ENCODE measurements at regions not wholly inside any gene's neighbourhood (a gene's known extent, or its start where the extent isn't known, plus 50 kb on each side); places are given as distances from the start of the nearest gene placed in this dataset.
"Not testable (repeated sequence)": the region's sequence is repeated elsewhere in the genome, so short reads cannot be mapped to it uniquely, and the experiment has no call there.

DNA sequence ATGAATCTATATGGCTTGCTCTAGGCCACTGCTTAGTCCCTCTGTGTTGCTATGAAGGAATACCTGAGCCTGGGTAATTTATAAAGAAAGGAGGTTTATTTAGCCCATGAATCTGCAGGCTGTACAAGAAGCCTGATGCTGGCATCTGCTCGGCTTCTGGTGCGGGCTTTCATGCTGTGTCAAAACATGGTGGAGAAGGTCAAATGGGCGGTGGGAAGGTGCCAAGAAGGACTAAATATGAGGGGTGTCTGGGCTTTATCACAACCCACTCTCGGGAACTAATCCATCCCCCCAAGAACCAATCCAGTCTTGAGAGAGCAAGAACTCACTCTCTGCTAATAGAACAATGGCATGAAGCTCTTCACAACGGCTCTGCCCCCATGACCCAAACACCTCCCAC is 481.6 kb downstream of the EIPR1 start:
- no peak for DNase-seq (ENCODE audit: low spot score)

DNA sequence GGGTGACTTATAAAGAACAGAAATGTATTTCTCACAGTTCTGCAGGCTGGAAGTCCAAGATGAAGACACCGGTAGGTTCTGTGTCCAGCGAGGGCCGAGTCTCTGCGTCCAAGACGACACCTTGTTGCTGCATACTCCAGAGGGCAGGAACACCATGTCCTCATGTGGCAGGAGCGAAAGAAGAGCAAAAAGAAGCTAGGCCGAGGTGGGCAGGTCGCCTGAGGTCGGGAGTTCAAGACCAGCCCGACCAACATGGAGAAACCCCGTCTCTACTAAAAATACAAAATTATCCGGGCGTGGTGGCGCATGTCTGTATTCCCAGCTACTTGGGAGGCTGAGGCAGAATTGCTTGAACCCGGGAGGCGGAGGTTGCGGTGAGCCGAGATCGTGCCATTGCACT is 483.6 kb downstream of the EIPR1 start:
- not testable (repeated sequence) for DNase-seq (ENCODE audit: low spot score)

DNA sequence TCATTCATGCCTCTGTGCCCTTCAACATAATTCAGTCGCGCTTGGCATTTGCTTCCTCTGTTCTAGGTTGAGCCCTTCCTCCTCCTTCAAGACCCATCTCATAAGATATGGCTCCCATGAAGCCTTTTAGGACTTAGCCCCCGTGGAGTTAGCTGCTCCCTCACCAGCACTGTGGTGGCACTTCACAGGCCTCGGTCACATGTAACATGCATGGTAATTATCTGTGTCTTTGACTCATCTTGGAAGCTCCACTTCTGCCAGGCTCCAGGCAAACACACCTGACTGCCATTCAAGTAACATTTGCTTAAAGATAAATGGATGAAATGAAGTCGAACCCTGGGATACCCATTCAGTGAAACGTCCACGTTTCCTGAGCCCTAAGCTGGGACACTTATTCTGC is 484.7 kb downstream of the EIPR1 start:
- no peak for DNase-seq (ENCODE audit: low spot score)

DNA sequence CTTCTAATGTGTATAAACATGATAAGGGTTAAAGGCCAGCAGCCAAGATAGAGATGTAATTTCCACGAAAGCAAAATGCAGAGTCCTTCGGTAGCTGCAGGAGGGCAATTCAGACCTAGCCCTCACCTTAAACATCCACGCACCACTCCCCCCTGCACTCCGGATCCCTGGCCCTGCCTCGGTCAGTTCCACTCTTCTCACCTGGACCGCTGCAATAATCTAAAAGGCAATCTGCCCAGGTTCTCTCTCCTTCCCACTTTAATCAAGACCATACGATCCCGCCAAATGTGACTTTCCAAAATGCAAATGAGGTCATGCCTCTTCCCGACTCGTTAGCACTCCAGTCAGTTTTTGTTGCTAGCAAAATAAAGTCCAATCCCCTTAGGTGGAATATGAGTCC is 485.2 kb downstream of the EIPR1 start:
- DNase-seq (ENCODE audit: low spot score) = no peak

DNA sequence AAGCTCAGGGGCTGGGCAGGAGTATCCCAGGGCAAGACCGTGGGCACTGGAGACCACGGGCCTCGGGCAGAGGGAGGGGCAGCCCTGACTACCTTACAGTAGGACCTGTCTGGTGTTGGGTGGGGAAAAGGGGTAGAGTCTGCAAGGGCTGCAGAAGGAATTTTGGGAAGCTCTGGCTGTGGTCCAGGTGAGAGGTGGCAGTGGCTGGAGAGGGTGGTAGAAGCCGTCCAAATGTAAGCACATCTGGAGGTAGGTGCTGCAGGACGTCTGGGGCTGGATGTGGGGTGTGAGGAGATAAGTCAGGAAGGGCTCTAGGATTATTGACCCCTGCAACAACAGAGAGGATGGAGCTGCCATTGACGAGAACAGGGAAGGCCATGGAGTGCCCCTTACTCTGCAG is 486.7 kb downstream of the EIPR1 start:
- no peak for DNase-seq (ENCODE audit: low spot score)

DNA sequence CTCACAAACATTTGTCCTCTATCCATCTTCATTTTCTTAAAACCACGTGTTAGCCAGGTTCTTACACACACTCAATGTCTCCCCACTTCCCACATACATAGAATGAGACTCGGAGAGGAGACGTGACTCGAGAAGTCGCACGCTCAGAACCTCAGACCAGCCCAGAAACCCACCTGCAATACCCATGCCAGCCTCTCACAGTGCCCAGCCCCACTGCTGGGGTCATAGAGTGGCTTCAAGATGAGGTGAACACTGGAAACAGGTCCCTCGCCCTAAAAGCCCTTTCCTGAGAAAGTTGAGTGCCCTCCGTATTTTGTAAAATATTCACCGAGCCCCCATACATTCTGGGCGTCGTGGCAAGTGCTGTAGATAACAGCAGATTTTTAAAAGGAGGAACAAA is 487.4 kb downstream of the EIPR1 start:
- no peak for DNase-seq (ENCODE audit: low spot score)

DNA sequence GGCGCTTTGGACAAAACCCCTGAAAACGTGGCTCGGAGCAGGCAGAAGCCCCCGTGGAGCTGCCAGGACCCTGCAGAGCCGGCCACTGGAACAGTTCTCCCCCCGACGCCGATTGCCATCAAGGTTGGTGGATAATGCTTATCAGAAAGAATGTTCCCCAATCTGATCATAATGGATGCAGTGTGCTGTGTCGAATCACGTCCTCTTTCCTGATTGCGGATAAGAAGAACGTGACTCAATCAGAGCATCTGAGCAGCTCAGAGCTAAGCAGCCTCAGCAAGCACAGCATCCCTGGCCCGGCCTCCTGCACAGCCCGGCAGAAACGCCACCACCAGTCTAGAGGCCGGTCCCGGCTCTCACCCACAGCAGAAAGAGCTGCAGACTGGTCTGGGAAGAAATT is 488.0 kb downstream of the EIPR1 start:
- DNase-seq (ENCODE audit: low spot score) = no peak

DNA sequence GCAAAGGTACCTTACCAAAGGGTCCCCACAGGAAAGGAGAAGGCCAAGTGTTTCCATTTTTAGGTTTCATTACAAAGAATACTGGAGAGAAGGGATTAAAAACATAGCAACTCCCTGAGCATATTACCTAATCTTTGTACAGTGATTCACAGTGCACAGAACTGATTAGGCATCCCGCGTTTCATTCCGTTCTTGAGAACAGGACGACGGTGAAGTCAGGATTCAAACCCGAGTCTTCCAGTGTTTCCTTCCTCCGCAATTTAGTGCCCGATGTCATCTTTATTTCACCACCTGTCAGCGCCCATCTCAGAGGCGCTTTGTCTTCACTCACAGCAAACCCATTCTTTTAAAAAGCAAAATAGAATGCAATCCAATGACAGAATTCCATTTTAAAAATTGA is 488.5 kb downstream of the EIPR1 start:
- DNase-seq (ENCODE audit: low spot score) = no peak

DNA sequence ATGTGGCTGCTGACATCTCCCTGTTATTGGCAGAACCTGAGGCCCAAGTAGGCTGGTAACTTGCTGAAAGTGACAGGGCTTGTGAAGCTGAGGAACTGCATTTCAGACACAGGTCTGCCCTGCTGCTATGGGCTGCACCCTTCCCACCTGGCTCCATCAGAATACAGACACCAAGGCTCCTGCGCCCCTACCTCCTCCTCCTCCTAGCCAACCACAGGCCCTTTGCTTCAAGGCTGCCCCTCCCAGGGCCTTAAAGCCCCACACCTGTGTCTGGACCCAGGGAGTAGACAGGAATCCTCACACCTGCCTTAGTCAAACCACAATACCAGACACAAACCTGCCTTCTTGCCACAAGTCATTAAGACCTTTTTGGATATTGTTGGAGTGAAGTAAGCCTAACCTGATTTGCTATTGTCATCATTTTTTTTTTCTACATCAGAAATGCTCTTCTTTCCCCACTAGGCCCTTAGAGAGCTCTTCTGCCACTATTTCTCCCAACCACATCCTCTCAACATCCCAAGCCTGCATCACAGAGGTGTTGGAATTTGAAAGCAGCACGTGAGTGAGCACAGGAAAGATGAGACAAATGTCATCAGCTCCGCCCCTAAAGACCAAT is 489.7 kb downstream of the EIPR1 start:
- DNase-seq (ENCODE audit: low spot score) = no peak

DNA sequence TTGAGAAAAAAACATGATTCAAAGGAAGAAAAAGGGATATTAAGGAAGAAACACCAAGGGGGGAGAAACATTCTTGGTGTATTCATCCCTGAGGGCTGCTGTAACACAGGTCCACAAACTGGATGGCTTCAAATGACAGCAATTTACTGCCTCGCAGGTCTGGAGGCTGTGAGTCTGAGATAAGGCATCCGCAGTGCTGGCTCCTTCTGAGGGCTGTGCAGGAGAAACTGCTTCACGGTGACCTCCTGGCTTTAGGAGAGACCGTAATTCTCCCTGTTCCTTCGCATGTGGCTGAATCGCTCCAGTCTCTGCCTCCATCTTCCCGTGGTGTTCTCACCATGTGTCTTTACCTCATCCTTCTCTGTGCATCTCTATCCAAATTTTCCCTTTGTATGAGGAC is 490.7 kb downstream of the EIPR1 start:
- no peak for DNase-seq (ENCODE audit: low spot score)

DNA sequence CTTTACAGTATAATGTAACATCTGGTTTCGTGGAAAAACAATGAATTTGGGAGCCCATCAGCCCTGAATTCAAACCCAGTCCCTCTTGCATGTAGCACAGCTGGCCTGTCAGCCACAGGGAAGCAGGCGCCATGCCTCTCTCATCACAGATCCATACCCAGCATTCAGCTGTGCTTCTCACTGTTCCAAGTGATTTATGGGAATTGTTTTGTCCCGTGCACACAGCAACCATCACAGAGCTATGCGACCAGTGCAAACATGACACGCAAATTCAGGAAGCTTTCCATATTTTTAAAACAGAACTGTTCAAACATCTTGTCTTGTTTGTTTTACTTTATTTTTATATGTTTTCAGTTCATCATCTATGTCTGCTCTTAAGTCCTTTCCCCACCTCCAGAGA is 496.1 kb downstream of the EIPR1 start:
- DNase-seq (ENCODE audit: low spot score) = no peak

DNA sequence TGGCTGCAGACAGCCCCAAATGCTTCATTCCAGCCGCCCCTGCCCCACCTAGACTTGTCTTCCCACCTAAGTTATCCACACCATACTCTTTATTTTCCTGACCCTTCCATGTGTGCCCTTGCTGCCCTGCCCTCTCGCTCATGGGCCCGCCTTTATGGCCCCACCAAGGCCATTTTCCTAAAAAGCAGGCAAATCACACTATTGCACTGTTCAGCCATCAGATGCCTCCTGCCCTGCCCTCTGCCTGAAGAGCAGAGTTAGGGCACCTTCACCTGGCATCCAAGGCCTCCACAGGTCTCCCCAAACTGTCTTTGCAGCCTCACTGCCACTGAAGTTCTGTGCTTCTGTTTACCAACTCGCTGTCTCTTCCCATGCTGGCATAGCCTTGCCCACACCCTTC is 496.7 kb downstream of the EIPR1 start:
- no peak for DNase-seq (ENCODE audit: low spot score)

DNA sequence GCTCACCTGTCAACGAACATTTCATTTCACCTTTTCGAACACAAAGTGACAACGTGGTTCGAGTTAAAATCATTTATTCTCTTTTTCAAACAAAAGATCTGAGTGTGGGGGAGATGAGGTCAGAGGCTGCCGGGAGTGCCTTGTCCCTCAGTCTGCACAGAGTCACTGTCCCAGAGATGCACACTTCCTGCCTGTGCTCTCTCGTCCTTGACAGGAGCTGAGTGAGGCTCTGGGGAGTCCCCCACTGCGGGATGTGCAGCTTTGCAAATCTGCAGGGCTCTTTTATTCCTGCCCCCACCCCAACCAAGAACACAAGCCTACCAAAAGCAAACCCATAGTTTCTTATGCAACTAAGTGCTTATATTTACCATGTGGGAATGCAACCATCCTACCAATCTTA is 497.8 kb downstream of the EIPR1 start:
- no peak for DNase-seq (ENCODE audit: low spot score)

DNA sequence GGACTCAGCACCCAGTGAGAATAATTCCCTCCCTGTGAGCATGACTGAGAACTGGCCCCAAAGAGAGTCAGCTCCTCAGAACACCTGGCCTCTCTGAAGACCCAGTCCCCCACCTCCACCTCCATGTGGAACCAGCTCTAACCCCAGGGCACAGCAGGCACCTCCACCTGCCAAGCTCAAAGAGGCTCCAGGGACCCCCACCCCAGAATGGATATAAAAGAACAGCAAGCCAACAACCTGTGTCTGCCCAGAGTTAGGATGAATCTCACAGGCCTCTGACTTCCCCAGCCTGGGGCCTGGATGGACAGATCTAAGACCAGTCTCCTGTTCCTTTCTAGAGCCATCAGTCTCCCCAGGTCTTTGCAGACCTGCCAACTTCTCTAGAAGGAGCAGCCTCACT is 498.5 kb downstream of the EIPR1 start:
- no peak for DNase-seq (ENCODE audit: low spot score)

DNA sequence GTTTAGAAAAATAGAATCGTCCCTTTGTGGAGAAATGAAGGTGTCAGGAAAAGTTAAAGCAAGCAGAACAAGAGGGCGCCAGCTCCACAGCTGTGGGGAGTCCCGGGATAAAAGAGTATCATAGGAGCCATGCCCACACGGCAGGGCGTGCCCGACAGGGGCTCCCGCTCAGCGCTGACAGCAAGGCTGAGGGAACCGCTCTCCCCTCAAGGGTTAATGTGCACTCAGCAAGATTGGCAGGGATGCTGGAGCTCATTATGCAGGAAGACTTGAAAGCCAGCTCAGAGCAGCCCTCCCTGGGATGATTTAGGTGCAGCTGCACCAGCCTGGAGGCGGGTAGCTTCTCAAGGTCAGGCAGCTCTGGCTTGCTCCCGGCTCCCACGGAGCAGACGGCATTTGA is 500.2 kb downstream of the EIPR1 start:
- DNase-seq (ENCODE audit: low spot score) = no peak

DNA sequence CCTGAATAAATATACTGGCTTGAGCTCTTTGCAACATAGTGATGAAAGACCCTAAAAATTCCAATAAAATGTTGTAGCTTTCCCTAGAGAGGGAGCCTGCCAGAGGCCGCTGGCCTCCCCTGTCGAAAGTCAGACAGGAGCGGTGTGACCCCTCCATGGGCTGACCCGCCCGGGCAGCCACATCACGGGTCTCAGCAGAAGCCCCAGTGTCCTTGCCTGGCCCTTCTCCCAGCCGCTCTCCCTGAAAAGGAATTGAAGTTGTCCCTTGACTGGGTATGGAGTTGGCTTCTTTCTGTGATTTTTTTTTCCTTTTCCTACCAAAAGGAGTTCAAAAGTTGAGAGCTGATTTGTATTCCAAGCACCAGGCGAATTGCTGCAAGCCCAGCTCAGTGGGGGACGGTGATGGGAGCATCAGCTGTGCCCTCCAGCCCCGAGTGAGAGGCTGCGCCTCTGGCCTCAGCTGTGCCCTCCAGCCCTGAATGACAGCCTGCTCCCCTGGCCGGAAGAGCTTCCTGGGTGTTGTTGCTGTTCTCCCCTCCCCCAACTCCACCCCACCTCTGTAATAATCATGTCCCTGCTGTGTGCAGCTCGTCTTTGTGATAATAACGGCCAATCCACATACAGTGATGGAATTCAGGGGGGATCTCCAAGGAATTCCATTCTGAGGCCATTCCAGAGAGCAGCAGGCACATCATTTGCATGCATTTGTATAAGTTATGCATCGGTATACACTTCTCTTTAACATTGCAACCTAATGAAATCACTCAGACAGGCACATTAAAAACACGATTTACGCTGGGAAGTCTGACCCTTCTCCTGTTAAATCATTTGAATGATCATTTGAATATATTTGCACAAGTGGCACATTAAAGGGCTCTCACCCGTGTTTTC is 501.0 kb downstream of the EIPR1 start:
- DNase-seq (ENCODE audit: low spot score) = no peak

DNA sequence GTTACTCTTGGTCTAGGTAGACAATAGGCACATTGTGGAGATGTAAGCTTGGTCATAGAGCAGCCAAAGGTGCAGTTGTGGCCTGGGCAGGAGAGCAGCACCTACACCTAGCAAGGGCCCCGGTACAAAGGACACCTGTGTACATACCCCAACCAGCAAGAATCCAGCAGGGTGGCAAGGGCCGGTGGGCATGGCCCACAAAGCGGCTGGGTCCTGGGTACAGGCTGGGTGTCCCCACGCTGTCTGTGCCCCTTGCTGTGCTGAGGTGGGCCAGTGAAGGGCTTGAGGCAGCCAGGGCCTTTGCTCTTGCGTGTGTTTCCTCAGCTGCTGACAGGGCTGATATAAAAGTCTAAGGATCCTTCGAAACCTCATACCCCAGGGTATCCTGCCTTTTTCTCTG is 501.8 kb downstream of the EIPR1 start:
- no peak for DNase-seq (ENCODE audit: low spot score)

DNA sequence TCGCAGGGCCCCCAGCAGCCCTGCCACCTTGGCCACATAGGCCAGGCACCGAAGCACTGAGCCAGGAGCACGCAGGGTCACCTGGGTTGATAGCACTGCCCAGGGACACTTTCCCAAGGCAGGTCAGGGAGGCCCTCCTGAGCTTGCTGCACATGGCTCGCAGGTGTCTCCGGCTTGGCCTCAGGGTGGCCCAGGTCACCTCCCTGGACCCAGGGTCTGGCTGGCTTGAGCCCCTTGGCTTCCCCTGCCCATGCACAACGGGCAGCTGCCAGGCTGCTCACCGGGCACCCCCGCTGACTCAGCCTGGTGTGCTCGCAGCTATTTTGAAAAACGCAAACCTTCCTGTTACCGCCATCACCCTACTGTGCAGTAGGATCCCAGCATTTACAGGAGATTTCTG is 502.3 kb downstream of the EIPR1 start:
- DNase-seq (ENCODE audit: low spot score) = no peak

DNA sequence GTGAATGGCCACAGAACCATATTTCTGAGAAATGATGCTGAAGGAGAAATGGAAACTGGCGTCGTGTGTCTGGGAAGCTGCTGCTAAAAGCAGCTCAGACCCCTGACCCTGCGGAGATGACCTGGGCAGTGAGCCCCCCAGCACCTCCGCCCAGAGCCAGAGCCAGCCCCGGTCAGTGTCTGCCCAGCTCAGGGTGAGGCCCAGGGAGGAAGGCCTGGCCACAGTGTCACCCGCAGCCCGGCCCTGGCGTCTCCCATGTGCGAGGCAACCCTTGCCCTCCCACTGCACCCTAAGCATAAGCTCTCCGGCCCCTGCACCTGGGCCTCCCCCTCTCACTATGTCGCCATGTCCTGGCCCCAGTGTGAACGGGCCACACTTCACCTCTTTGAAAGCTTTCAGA is 502.8 kb downstream of the EIPR1 start:
- DNase-seq (ENCODE audit: low spot score) = no peak

DNA sequence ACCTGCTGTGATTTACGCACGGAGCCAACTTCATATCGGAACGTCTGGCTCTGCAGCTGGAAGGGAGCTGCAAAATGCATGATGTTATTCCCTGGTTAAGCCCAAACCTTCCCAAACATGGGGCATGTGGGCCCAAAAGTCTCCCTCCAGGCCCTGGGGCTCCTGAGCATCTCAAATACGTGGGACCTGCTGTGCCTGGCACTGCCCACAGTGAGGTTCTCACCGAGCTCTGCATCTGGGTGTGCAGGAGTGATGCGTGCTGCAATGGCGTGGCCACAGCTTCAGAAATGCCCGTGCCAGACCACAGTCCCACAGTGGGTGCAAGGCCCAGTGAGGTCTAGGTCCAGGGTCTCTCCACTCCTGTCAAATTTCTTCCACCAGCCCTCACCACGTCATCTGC is 503.3 kb downstream of the EIPR1 start:
- DNase-seq (ENCODE audit: low spot score) = no peak

DNA sequence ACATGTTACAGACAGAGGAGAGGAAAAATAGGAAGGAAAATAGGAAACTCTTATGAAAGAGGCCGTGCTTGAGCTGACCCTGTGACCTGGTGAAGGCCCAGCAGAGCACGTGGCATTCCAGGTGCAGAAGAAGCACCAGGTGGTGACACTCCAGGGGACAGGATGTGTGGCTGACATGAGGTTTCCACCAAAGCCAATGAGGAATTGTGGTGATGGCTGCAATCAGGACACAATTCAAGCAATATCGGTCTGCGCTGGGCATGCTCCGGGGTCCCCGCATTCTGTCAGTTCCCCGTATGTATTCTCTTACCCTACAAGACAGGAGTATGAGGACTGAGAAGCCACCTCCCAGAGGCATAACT is 504.2 kb downstream of the EIPR1 start:
- DNase-seq (ENCODE audit: low spot score) = no peak

DNA sequence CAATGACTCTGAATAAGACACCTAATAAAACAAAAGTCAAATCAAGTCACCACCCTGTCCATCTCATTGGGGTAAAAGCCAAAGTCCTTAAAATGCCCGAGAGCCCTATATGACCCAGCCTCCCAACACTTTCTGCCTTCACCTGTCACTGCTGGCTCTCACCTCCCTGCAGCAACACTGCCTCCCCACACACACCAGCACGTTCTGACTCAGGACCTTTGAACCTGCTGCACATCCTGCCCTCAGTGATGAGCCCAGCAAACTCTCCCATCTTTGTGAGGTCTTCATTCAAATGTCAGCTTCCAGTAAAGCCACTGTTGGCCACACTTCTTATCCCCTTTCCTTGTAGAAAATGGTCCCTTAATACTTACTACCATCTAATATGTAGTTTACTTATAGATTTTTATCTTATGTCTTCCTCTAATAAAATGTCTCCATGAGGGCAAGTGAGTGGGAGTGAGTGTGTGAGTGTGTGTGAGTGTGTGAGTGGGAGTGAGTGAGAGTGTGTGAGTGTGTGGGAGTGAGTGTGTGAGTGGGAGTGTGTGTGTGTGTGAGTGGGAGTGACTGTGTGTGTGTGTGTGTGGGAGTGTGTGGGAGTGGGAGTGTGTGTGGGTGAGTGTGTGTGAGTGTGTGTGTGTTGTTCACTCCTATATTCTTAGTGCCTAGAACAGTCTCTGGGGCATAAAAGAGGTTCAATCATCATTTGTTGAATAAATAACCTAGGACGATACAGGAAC is 504.7 kb downstream of the EIPR1 start:
- DNase-seq (ENCODE audit: low spot score) = no peak

DNA sequence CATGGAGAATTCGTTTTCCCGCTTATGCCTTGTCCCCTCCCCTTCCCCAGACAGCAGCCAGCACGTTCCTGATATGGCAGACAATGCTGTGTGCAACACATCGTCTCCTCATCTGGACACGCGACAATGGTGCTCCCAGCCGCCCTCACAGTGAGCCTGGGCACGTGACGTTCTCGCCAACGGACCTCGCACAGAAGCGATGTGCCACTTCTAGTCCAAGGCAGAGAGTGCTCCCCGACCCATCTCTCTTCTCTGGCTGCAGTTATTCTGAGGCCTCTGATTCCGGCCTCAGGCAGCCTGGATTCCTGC is 505.4 kb downstream of the EIPR1 start:
- no peak for DNase-seq (ENCODE audit: low spot score)

All from CD4-positive, alpha-beta T cell treated with Interleukin-2 at 100 ng/mL for 4 hours (primary cell).